GM12878 (cell line): ENCODE measurements at regions not wholly inside any gene's neighbourhood (a gene's known extent, or its start where the extent isn't known, plus 50 kb on each side); places are given as distances from the start of the nearest gene placed in this dataset.

Source experiments
- ATAC-seq: fragments of 200-7000 bp; cut with Tn5 transposase; 3 replicates; pipeline ENCODE4 v1.9.1; 2020; ENCODE audit warnings: mild to moderate bottlenecking, moderate library complexity
- BruUV-seq: library from RNA; stranded (reverse); fragments of 400-500 nt; replicated peaks from 2 replicates; lab custom pipeline; 2021; lab: Mats Ljungman, UMichigan
- CTCF ChIA-PET: fragments of 300-600 bp; sonication (Branson Sonifier 250); formaldehyde crosslinking; extraction: SDS; loops from one replicate; lab custom pipeline; 2021; ENCODE audit warnings: inconsistent platforms; lab: Yijun Ruan, JAX
- POLR2A ChIA-PET: fragments of 350-600 bp; formaldehyde crosslinking; extraction: SDS; loops from one replicate; lab custom pipeline; 2021; ENCODE audit warnings: inconsistent platforms; lab: Charles Lee
- RAD21 ChIA-PET: fragments of 300-600 bp; sonication (Branson Sonifier 250); formaldehyde crosslinking; loops from one replicate; lab custom pipeline; 2023; ENCODE audit warnings: antibody characterized with exemption; ENCODE audit not compliant: unreplicated experiment; lab: Charles Lee
- SMC1A ChIA-PET: fragments of 300-600 bp; sonication (Branson Sonifier 250); formaldehyde crosslinking; loops from one replicate; lab custom pipeline; 2023; ENCODE audit not compliant: unreplicated experiment, uncharacterized antibody; lab: Charles Lee
- DNase-seq: peaks from one replicate; pipeline ENCODE4 v3.0.0-alpha.2; 2011; ENCODE audit warnings: low read depth, low spot score
- FAIRE-seq: peaks from 3 replicates; lab custom pipeline; 2011; peaks lifted over from hg19 to GRCh38; lab: Jason Lieb, UNC
- H2AFZ ChIP-seq: 2 replicates; pipeline ENCODE4 v1.6.0; 2011; ENCODE audit warnings: low read depth, low read length, control low read depth; ENCODE audit not compliant: control insufficient read depth
- H3K27ac ChIP-seq: 2 replicates; pipeline ENCODE4 v1.5.1; 2011; ENCODE audit warnings: control low read depth; ENCODE audit not compliant: control insufficient read depth, insufficient read depth
- H3K27me3 ChIP-seq, 2 experiments: replicated peaks in 1 of 2; 2 replicates each; pipeline versions ENCODE4 v1.6.0 to v1.6.1; 2011; ENCODE audit warnings: low read length in 1 of 2; ENCODE audit not compliant: control insufficient read depth in 2 of 2, insufficient read depth in 2 of 2
- H3K36me3 ChIP-seq, 2 experiments: 2 replicates each; pipeline ENCODE4 v1.5.1; 2011; ENCODE audit warnings: low read length in 1 of 2; ENCODE audit not compliant: control insufficient read depth in 2 of 2, insufficient read depth in 2 of 2
- H3K4me1 ChIP-seq: 2 replicates; pipeline ENCODE4 v1.6.1; 2011; ENCODE audit warnings: mild to moderate bottlenecking, low read length, moderate library complexity, mixed read lengths; ENCODE audit not compliant: control insufficient read depth, insufficient read depth
- H3K4me2 ChIP-seq: 2 replicates; pipeline ENCODE4 v1.6.0; 2011; ENCODE audit warnings: control low read depth; ENCODE audit not compliant: control insufficient read depth, insufficient read depth
- H3K4me3 ChIP-seq: fragments of 200-600 bp; sonication (generic); 2 replicates; pipeline ENCODE4 v1.5.1; 2016
- H3K79me2 ChIP-seq: 2 replicates; pipeline ENCODE4 v1.6.0; 2011; ENCODE audit warnings: low read length; ENCODE audit not compliant: control insufficient read depth, insufficient read depth
- H3K9ac ChIP-seq: 2 replicates; pipeline ENCODE4 v1.8.0; 2011; ENCODE audit warnings: low read length, control low read depth, mixed read lengths; ENCODE audit not compliant: control insufficient read depth, insufficient read depth
- H3K9me3 ChIP-seq: replicated peaks from 3 replicates; pipeline ENCODE4 v1.5.1; 2011; ENCODE audit warnings: mild to moderate bottlenecking, low read length; ENCODE audit not compliant: control insufficient read depth, insufficient read depth
- H4K20me1 ChIP-seq: 2 replicates; pipeline ENCODE4 v1.6.0; 2011; ENCODE audit not compliant: control insufficient read depth, insufficient read depth
- CHD2 ChIP-seq: IDR thresholded peaks from 2 replicates; pipeline ENCODE4 v1.6.1; 2011; ENCODE audit warnings: low read depth, low read length, improper control_type of control experiment, borderline replicate concordance
- CREM ChIP-seq: IDR thresholded peaks from 2 replicates; pipeline ENCODE4 v1.6.1; 2014; ENCODE audit warnings: antibody characterized with exemption, low read depth
- FOXM1 ChIP-seq: IDR thresholded peaks from 2 replicates; pipeline ENCODE4 v1.6.1; 2012; ENCODE audit warnings: low read depth, mild to moderate bottlenecking, inconsistent platforms, low read length, moderate library complexity
- IKZF2 ChIP-seq, 2 experiments: fragments of 450-650 bp; IDR thresholded peaks; 2 replicates each; pipeline ENCODE4 v1.6.1; 2017; ENCODE audit warnings: mild to moderate bottlenecking in 2 of 2, moderate library complexity in 2 of 2
- KLF5 ChIP-seq: fragments of 450-650 bp; IDR thresholded peaks from 2 replicates; pipeline ENCODE4 v1.6.1; 2014; ENCODE audit warnings: mild to moderate bottlenecking; ENCODE audit not compliant: partially characterized antibody
- MTA3 ChIP-seq: IDR thresholded peaks from 2 replicates; pipeline ENCODE4 v1.6.1; 2012; ENCODE audit warnings: low read length, inconsistent platforms, borderline replicate concordance
- RAD21 ChIP-seq: IDR thresholded peaks from 2 replicates; pipeline ENCODE4 v1.6.1; 2011; ENCODE audit warnings: mild to moderate bottlenecking, low read depth, low read length, moderate library complexity; ENCODE audit not compliant: insufficient read depth
- RCOR1 ChIP-seq: conservative IDR thresholded peaks from 2 replicates; pipeline ENCODE4 v1.6.1; 2012; ENCODE audit warnings: low read depth, low read length, improper control_type of control experiment
- SPI1 ChIP-seq: IDR thresholded peaks from 2 replicates; pipeline ENCODE4 v1.6.1; 2011; ENCODE audit warnings: low read depth, mild to moderate bottlenecking, low read length, moderate library complexity, borderline replicate concordance; ENCODE audit not compliant: insufficient read depth
- TCF12 ChIP-seq: IDR thresholded peaks from 2 replicates; pipeline ENCODE4 v1.6.1; 2011; ENCODE audit warnings: low read depth, mild to moderate bottlenecking, low read length
- WGBS: methylation state at CpG from one replicate; pipeline ENCODE4 v1.1.6; 2016; ENCODE audit warnings: low lambda C conversion rate; ENCODE audit not compliant: insufficient replicate concordance, insufficient coverage; ENCODE audit errors: missing lambda C conversion rate; 5-methylcytosine and 5-hydroxymethylcytosine counted together
- in situ Hi-C: fragments of 300-500 bp; cut with MboI; formaldehyde crosslinking; loops from 9 replicates; pipeline ENCODE4 v1.14.3; 2018; ENCODE audit warnings: mixed read lengths
- intact Hi-C: fragments of 100-400 bp; cut with micrococcal nuclease; formaldehyde crosslinking; loops from one replicate; pipeline ENCODE4 v1.14.2; 2022; ENCODE audit not compliant: unreplicated experiment
- TF ChIP-seq, protein P1 (sequence below): fragments of 450-650 bp; IDR thresholded peaks from 2 replicates; pipeline ENCODE4 v1.6.1; 2018; ENCODE audit warnings: borderline replicate concordance, mild to moderate bottlenecking; ENCODE audit not compliant: partially characterized antibody
- TF ChIP-seq, protein P2 (sequence below): fragments of 450-650 bp; IDR thresholded peaks from 2 replicates; pipeline ENCODE4 v1.6.1; 2017; ENCODE audit warnings: low read depth, mild to moderate bottlenecking, moderate library complexity

DNA sequence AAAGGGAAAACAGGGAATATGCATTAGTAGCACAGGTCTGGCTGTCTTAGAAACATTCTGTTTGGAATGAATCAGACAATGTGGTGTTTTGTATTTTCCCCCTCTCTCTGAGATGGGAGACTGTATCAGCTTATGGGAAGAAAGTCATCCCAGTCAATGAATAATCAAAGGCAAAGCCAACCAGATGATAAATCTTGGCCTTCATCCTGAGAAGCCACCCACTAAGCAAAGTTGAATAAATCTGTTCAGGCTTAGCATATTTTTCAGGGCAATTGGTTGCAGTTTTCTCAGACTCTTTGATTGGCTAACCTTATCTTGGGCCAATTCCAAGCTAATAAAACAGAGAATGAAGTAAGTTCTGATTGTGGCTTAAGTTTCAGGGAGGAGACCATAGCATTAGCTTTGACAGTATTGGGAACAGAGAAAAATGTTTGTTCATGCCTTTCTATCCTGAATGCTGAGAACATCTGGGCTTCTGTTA is 63.6 kb upstream of the ARL8B start:
- no peak overlapping the region for H2AFZ ChIP-seq
- POLR2A ChIA-PET, result interaction anchor here (1.0 to 2.3 kb wide), 2 partner anchors 79 to 338 kb away, joined by 3 to 7 read pairs; no protein-coding TSS in a partner anchor
- no peak overlapping the region for H3K4me3 ChIP-seq
- DNase-seq, result no peak
- no peak overlapping the region for H3K27ac ChIP-seq
- in situ Hi-C loops (loop anchor here (5.0 kb wide), 1 partner anchor 341 kb away; no protein-coding TSS in a partner anchor), intact Hi-C loops (loop anchor here (5.0 to 10.0 kb wide), 3 partner anchors 151 to 704 kb away; no protein-coding TSS in a partner anchor)
- H3K4me2 ChIP-seq, result no peak overlapping the region
- no peak overlapping the region for H3K9ac ChIP-seq
- TF ChIP-seq KLF5 (no peak), IKZF2 (IDR thresholded peaks at IDR 0.05) (no peak), RAD21 (no peak)
- ATAC-seq, result no peak
- H4K20me1 ChIP-seq, result no peaks in the 10 kb centered on the region
- BruUV-seq, result no TSS peak
- no peaks in the 10 kb centered on the region; a peak in 2 of 4 replicates for H3K27me3 ChIP-seq
- H3K36me3 ChIP-seq, result no peaks in the 10 kb centered on the region
- SMC1A ChIA-PET, result interaction anchor here (0.6 to 14.1 kb wide), 19 partner anchors 9 to 550 kb away, joined by 3 to 203 read pairs (median 4); partner anchors contain the start of gene BHLHE40
- no peaks in the 10 kb centered on the region; the same call in 2 of the 3 replicates for H3K9me3 ChIP-seq
- RAD21 ChIA-PET, result interaction anchor here (0.5 to 10.7 kb wide), 16 partner anchors 17 to 345 kb away, joined by 3 to 231 read pairs (median 4); partner anchors contain the start of gene BHLHE40
- H3K79me2 ChIP-seq, result no peaks in the 10 kb centered on the region
- CTCF ChIA-PET, result interaction anchor here (1.0 to 11.7 kb wide), 17 partner anchors 8 to 708 kb away, joined by 3 to 201 read pairs (median 7); partner anchors contain the start of gene BHLHE40
- no peak for FAIRE-seq
- peaks cover 27% of the 10 kb centered on the region for H3K4me1 ChIP-seq

DNA sequence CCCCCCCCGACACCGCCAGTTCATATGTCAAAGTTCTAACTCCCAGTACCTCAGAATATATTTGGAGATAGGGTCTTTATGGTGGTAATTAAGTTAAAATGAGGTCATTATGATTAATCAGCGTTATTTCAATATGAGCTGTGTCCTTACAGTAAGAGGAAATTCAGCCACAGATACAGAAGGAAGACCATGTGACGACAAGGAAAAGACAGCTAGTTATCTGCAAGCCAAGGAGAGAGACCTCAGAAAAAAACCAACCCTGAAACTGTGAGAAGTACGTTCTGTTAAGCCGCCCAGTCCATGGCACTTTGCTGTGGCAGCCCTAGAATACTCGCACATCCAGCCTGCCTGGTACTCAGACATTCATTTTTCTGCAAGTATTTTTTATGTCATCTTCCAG is 62.3 kb upstream of the ARL8B start:
- RAD21 ChIA-PET, result interaction anchor here (9.5 to 10.7 kb wide), 3 partner anchors 78 to 347 kb away, joined by 80 to 231 read pairs (median 148); partner anchors contain the start of gene BHLHE40
- POLR2A ChIA-PET, result interaction anchor here (0.6 kb wide), 1 partner anchor 52 kb away, joined by 7 read pairs; no protein-coding TSS in a partner anchor

More for the DNA sequence above, 62.3 kb upstream of the ARL8B start:
- no peak overlapping the region for H3K4me3 ChIP-seq
- BruUV-seq, result no TSS peak
- SMC1A ChIA-PET, result interaction anchor here (0.6 to 14.1 kb wide), 13 partner anchors 8 to 1632 kb away, joined by 3 to 203 read pairs (median 4); no protein-coding TSS in a partner anchor
- H3K27ac ChIP-seq, result no peak overlapping the region
- WGBS, result 52% methylated on average over 7 of the region's 7 CpGs
- no peak overlapping the region for H3K9ac ChIP-seq
- H3K79me2 ChIP-seq, result no peaks in the 10 kb centered on the region
- no peak overlapping the region for H3K4me2 ChIP-seq
- FAIRE-seq (no peak), ATAC-seq (no peak), DNase-seq (no peak)
- no peaks in the 10 kb centered on the region; the same call in 2 of the 3 replicates for H3K9me3 ChIP-seq
- intact Hi-C loops, result loop anchor here (5.0 to 10.0 kb wide), 3 partner anchors 152 to 705 kb away; no protein-coding TSS in a partner anchor
- in situ Hi-C loops, result loop anchor here (5.0 to 10.0 kb wide), 2 partner anchors 342 to 705 kb away; no protein-coding TSS in a partner anchor
- H2AFZ ChIP-seq, result no peak overlapping the region
- peaks cover 16% of the 10 kb centered on the region for H3K4me1 ChIP-seq
- H4K20me1 ChIP-seq, result no peaks in the 10 kb centered on the region
- CTCF ChIA-PET, result interaction anchor here (0.6 to 11.7 kb wide), 9 partner anchors 24 to 349 kb away, joined by 3 to 201 read pairs (median 28); partner anchors contain the start of gene BHLHE40
- no peaks in the 10 kb centered on the region; a peak in 2 of 4 replicates for H3K27me3 ChIP-seq
- no peak for TF ChIP-seq CHD2
- TF ChIP-seq RCOR1, result no peak
- TF ChIP-seq SPI1, result no peak
- TF ChIP-seq TCF12, result no peak
- TF ChIP-seq, protein P1, sequence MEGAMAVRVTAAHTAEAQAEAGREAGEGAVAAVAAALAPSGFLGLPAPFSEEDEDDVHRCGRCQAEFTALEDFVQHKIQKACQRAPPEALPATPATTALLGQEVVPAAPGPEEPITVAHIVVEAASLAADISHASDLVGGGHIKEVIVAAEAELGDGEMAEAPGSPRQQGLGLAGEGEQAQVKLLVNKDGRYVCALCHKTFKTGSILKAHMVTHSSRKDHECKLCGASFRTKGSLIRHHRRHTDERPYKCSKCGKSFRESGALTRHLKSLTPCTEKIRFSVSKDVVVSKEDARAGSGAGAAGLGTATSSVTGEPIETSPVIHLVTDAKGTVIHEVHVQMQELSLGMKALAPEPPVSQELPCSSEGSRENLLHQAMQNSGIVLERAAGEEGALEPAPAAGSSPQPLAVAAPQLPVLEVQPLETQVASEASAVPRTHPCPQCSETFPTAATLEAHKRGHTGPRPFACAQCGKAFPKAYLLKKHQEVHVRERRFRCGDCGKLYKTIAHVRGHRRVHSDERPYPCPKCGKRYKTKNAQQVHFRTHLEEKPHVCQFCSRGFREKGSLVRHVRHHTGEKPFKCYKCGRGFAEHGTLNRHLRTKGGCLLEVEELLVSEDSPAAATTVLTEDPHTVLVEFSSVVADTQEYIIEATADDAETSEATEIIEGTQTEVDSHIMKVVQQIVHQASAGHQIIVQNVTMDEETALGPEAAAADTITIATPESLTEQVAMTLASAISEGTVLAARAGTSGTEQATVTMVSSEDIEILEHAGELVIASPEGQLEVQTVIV, result no peak
- no peak for TF ChIP-seq CREM
- TF ChIP-seq, protein P2, sequence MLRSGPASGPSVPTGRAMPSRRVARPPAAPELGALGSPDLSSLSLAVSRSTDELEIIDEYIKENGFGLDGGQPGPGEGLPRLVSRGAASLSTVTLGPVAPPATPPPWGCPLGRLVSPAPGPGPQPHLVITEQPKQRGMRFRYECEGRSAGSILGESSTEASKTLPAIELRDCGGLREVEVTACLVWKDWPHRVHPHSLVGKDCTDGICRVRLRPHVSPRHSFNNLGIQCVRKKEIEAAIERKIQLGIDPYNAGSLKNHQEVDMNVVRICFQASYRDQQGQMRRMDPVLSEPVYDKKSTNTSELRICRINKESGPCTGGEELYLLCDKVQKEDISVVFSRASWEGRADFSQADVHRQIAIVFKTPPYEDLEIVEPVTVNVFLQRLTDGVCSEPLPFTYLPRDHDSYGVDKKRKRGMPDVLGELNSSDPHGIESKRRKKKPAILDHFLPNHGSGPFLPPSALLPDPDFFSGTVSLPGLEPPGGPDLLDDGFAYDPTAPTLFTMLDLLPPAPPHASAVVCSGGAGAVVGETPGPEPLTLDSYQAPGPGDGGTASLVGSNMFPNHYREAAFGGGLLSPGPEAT, result no peak
- TF ChIP-seq MTA3, result no peak
- TF ChIP-seq FOXM1, result no peak
- no peaks in the 10 kb centered on the region for H3K36me3 ChIP-seq
